SK-N-SH (cell line): ENCODE measurements at regions not wholly inside any gene's neighbourhood (a gene's known extent, or its start where the extent isn't known, plus 50 kb on each side); places are given as distances from the start of the nearest gene placed in this dataset.
A peak's percentile ranks its signal among the peaks of the same experiment; 100 is the strongest.

ENCODE experiments used
- CTCF ChIA-PET: fragments of 300-600, 350-600 bp; formaldehyde crosslinking; extraction: SDS; loops from one replicate; lab custom pipeline; 2021; lab: Yijun Ruan, JAX
- POLR2A ChIA-PET: fragments of 350-600 bp; sonication (Branson Sonifier 250); formaldehyde crosslinking; extraction: SDS; loops from one replicate; lab custom pipeline; 2020; ENCODE audit warnings: antibody characterized with exemption, inconsistent platforms; lab: Yijun Ruan, JAX
- DNase-seq: peaks from one replicate; pipeline ENCODE4 v3.0.0; 2012
- H2AFZ ChIP-seq: fragments of 200-600 bp; sonication (generic); 2 replicates; pipeline ENCODE4 v1.8.1; 2016; ENCODE audit warnings: antibody characterized with exemption, mild to moderate bottlenecking, low read depth
- H3F3A ChIP-seq: fragments of 200-600 bp; sonication (generic); replicated peaks from 2 replicates; pipeline ENCODE3; 2016; ENCODE audit warnings: antibody characterized with exemption, mild to moderate bottlenecking; ENCODE audit not compliant: insufficient read depth
- H3K27ac ChIP-seq, 2 experiments: fragments of 200-500 bp in 1 of 2; fragments of 200-600 bp in 1 of 2; sonication (Bioruptor generic) in 1 of 2; sonication (generic), shearing (Covaris generic) in 1 of 2; 2 replicates each; pipeline versions ENCODE4 v1.5.1 to v1.6.1; 2014 to 2016; ENCODE audit warnings: low read depth in 2 of 2, inconsistent platforms in 1 of 2, low read length in 1 of 2, mild to moderate bottlenecking in 1 of 2, mixed read lengths in 1 of 2
- H3K27me3 ChIP-seq: fragments of 200-600 bp; sonication (generic), shearing (Covaris generic); 2 replicates; pipeline ENCODE4 v1.6.1; 2016; ENCODE audit warnings: mixed run types; ENCODE audit not compliant: insufficient read depth
- H3K36me3 ChIP-seq, 2 experiments: fragments of 200-500 bp in 1 of 2; fragments of 200-600 bp in 1 of 2; sonication (Bioruptor generic) in 1 of 2; sonication (generic) in 1 of 2; replicated peaks in 1 of 2; 2 replicates each; pipeline versions ENCODE3 to v1.5.1; 2014 to 2016; ENCODE audit warnings: low read length in 1 of 2, mild to moderate bottlenecking in 1 of 2; ENCODE audit not compliant: insufficient read depth in 2 of 2, control insufficient read depth in 1 of 2
- H3K4me1 ChIP-seq, 2 experiments: fragments of 200-500 bp in 1 of 2; fragments of 200-600 bp in 1 of 2; sonication (Bioruptor generic) in 1 of 2; sonication (generic), shearing (Covaris generic) in 1 of 2; 2 replicates each; pipeline versions ENCODE4 v1.5.1 to v1.6.1; 2014 to 2016; ENCODE audit warnings: low read depth in 1 of 2, low read length in 1 of 2, mixed run types in 1 of 2; ENCODE audit not compliant: insufficient read depth in 2 of 2, control insufficient read depth in 1 of 2
- H3K4me2 ChIP-seq: fragments of 200-600 bp; sonication (generic), shearing (Covaris generic); 2 replicates; pipeline ENCODE4 v1.6.1; 2017; ENCODE audit warnings: mixed run types
- H3K4me3 ChIP-seq, 2 experiments: fragments of 200-500 bp in 1 of 2; fragments of 200-600 bp in 1 of 2; sonication (Bioruptor generic) in 1 of 2; sonication (generic), shearing (Covaris generic) in 1 of 2; 2 replicates each; pipeline versions ENCODE4 v1.5.1 to v1.8.1; 2014 to 2016; ENCODE audit warnings: low read depth in 2 of 2, inconsistent platforms in 1 of 2, low read length in 1 of 2, mild to moderate bottlenecking in 1 of 2, mixed read lengths in 1 of 2, moderate library complexity in 1 of 2
- H3K79me2 ChIP-seq: fragments of 200-600 bp; sonication (generic); 2 replicates; pipeline ENCODE4 v1.8.1; 2017; ENCODE audit warnings: mild to moderate bottlenecking; ENCODE audit not compliant: insufficient read depth
- H3K9ac ChIP-seq: fragments of 200-600 bp; sonication (generic); 2 replicates; pipeline ENCODE4 v1.6.1; 2017; ENCODE audit warnings: mixed run types
- H3K9me2 ChIP-seq: fragments of 200-600 bp; sonication (generic); 2 replicates; pipeline ENCODE4 v1.6.1; 2017; ENCODE audit warnings: mixed run types
- H3K9me3 ChIP-seq: fragments of 200-600 bp; sonication (generic); 2 replicates; pipeline ENCODE4 v1.6.1; 2017; ENCODE audit warnings: mixed run types, mild to moderate bottlenecking, moderate library complexity
- H4K20me1 ChIP-seq: fragments of 200-600 bp; sonication (generic); 2 replicates; pipeline ENCODE4 v1.6.1; 2017; ENCODE audit warnings: mild to moderate bottlenecking, mixed run types; ENCODE audit not compliant: insufficient read depth
- ELF1 ChIP-seq: IDR thresholded peaks from 2 replicates; pipeline ENCODE4 v1.4.0; 2012
- FOSL2 ChIP-seq: IDR thresholded peaks from 2 replicates; pipeline ENCODE4 v1.4.0; 2012; ENCODE audit warnings: low read depth, mild to moderate bottlenecking, moderate library complexity, borderline replicate concordance
- FOXJ3 ChIP-seq: sonication (generic); formaldehyde crosslinking; IDR thresholded peaks from 2 replicates; pipeline ENCODE4 v1.5.1; 2020; ENCODE audit warnings: mild to moderate bottlenecking, missing genetic modification reagents
- GABPA ChIP-seq: IDR thresholded peaks from 2 replicates; pipeline ENCODE4 v1.4.0; 2012; ENCODE audit warnings: low read depth, mild to moderate bottlenecking
- MXI1 ChIP-seq: IDR thresholded peaks from 2 replicates; pipeline ENCODE4 v1.6.1; 2012; ENCODE audit warnings: mild to moderate bottlenecking, low read depth, low read length, improper control_type of control experiment
- PBX3 ChIP-seq: IDR thresholded peaks from 2 replicates; pipeline ENCODE4; 2012
- POLR2AphosphoS5 ChIP-seq: IDR thresholded peaks from 2 replicates; pipeline ENCODE4 v1.6.1; 2012; ENCODE audit warnings: low read depth, low read length
- RCOR1 ChIP-seq: fragments of 150-350 bp; IDR thresholded peaks from 2 replicates; pipeline ENCODE4 v1.6.1; 2017; ENCODE audit warnings: antibody characterized with exemption, low read length
- RFX5 ChIP-seq: IDR thresholded peaks from 2 replicates; pipeline ENCODE4 v1.6.1; 2012; ENCODE audit warnings: mild to moderate bottlenecking, improper control_type of control experiment, low read length
- RXRA ChIP-seq: IDR thresholded peaks from 2 replicates; pipeline ENCODE4 v1.4.0; 2012; ENCODE audit warnings: low read depth, mild to moderate bottlenecking, borderline replicate concordance
- SIN3A ChIP-seq: IDR thresholded peaks from 2 replicates; pipeline ENCODE4 v1.6.1; 2012; ENCODE audit warnings: low read depth, mild to moderate bottlenecking, low read length, moderate library complexity, borderline replicate concordance
- TAF1 ChIP-seq: IDR thresholded peaks from 2 replicates; pipeline ENCODE4 v1.6.1; 2012; ENCODE audit warnings: low read depth, mild to moderate bottlenecking, low read length, moderate library complexity, borderline replicate concordance
- TCF12 ChIP-seq: IDR thresholded peaks from 2 replicates; pipeline ENCODE4 v1.4.0; 2012
- TEAD4 ChIP-seq: IDR thresholded peaks from 2 replicates; pipeline ENCODE4 v1.4.0; 2012; ENCODE audit warnings: mild to moderate bottlenecking, borderline replicate concordance; ENCODE audit not compliant: insufficient read depth
- USF1 ChIP-seq: IDR thresholded peaks from 2 replicates; pipeline ENCODE4 v1.4.0; 2012; ENCODE audit warnings: low read depth, borderline replicate concordance
- ZBTB33 ChIP-seq: IDR thresholded peaks from 2 replicates; pipeline ENCODE4 v1.4.0; 2012; ENCODE audit warnings: low read depth, borderline replicate concordance
- WGBS: methylation state at CpG from one replicate; pipeline ENCODE4 v1.1.6; 2017; ENCODE audit warnings: low lambda C conversion rate; 5-methylcytosine and 5-hydroxymethylcytosine counted together

GRCh38 chr22:49087716-49088601, 739.7 kb downstream of the BRD1 start:
- Histone ChIP-seq H3K36me3 (no peaks in the 10 kb centered on the region), H3K27ac (peak overlapping the region in 1 of 2 experiments; percentile 28; a peak in 1 of 4 replicates), H4K20me1 (no peaks in the 10 kb centered on the region), H3K4me1 (peaks cover 0 to 19% of the 10 kb centered on the region in 2 experiments; a peak in 1 of 4 replicates), H3F3A (no peaks in the 10 kb centered on the region), H3K9me2 (no peaks in the 10 kb centered on the region), H2AFZ (no peak overlapping the region), H3K9me3 (no peaks in the 10 kb centered on the region), H3K4me2 (no peak overlapping the region), H3K4me3 (no peak overlapping the region), H3K27me3 (no peaks in the 10 kb centered on the region; the same call in 1 of the 2 replicates), H3K9ac (no peak overlapping the region), H3K79me2 (no peaks in the 10 kb centered on the region)
- ChIA-PET POLR2A (no interaction called here), CTCF (interaction anchor here (1.1 kb wide), 1 partner anchor 41 kb away, joined by 4 read pairs; no protein-coding TSS in a partner anchor)
- no peak for TF ChIP-seq RFX5
- no peak for TF ChIP-seq RCOR1
- TF ChIP-seq PBX3: no peak
- no peak for TF ChIP-seq MXI1
- TF ChIP-seq POLR2AphosphoS5: no peak
- TF ChIP-seq ELF1: no peak
- TF ChIP-seq USF1: no peak
- TF ChIP-seq ZBTB33: no peak
- no peak for TF ChIP-seq SIN3A
- TF ChIP-seq FOSL2: no peak
- no peak for TF ChIP-seq RXRA
- TF ChIP-seq TEAD4: no peak
- TF ChIP-seq FOXJ3 (CRISPR knock-in tag): no peak
- TF ChIP-seq TCF12: no peak
- TF ChIP-seq GABPA: no peak
- no peak for TF ChIP-seq TAF1
- 30% methylated on average over 9 of the region's 26 CpGs for WGBS
- no peak for DNase-seq
